ENCODE measurements at regions not wholly inside any gene's neighbourhood (a gene's known extent, or its start where the extent isn't known, plus 50 kb on each side); places are given as distances from the start of the nearest gene placed in this dataset.

- 92 to 94% methylated on average over 2 of the region's 2 CpGs for WGBS, 2 donors
- intact Hi-C loops (cut with DNase I; ENCODE audit: low total_unique reads): no loop called here
- H3K9me3 ChIP-seq: no peaks in the 10 kb centered on the region
- H3K4me3 ChIP-seq: no peak overlapping the region
- H3K27ac ChIP-seq: no peak overlapping the region
- H3K4me1 ChIP-seq: no peaks in the 10 kb centered on the region
- no peak for TF ChIP-seq POLR2A (IDR thresholded peaks at IDR 0.05)
- TF ChIP-seq, protein P1, sequence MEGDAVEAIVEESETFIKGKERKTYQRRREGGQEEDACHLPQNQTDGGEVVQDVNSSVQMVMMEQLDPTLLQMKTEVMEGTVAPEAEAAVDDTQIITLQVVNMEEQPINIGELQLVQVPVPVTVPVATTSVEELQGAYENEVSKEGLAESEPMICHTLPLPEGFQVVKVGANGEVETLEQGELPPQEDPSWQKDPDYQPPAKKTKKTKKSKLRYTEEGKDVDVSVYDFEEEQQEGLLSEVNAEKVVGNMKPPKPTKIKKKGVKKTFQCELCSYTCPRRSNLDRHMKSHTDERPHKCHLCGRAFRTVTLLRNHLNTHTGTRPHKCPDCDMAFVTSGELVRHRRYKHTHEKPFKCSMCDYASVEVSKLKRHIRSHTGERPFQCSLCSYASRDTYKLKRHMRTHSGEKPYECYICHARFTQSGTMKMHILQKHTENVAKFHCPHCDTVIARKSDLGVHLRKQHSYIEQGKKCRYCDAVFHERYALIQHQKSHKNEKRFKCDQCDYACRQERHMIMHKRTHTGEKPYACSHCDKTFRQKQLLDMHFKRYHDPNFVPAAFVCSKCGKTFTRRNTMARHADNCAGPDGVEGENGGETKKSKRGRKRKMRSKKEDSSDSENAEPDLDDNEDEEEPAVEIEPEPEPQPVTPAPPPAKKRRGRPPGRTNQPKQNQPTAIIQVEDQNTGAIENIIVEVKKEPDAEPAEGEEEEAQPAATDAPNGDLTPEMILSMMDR (IDR thresholded peaks at IDR 0.05): no peak
- H3K27me3 ChIP-seq: no peaks in the 10 kb centered on the region
- DNase-seq: no peak
- no peaks in the 10 kb centered on the region for H3K36me3 ChIP-seq (ENCODE audit: low read depth, missing control alignments)
These were observed 130.5 kb upstream of the ANO3 start for GRCh38 chr11:26201411-26201810.

- no peaks in the 10 kb centered on the region for H3K27me3 ChIP-seq
- no peak for TF ChIP-seq POLR2A (IDR thresholded peaks at IDR 0.05)
- TF ChIP-seq, protein P1 (IDR thresholded peaks at IDR 0.05): no peak
- no peaks in the 10 kb centered on the region for H3K36me3 ChIP-seq (ENCODE audit: low read depth, missing control alignments)
- no peak for DNase-seq
- H3K4me3 ChIP-seq: no peak overlapping the region
- H3K4me1 ChIP-seq: no peaks in the 10 kb centered on the region
- WGBS, 2 donors: 92 to 96% methylated on average over 2 of the region's 2 CpGs
- no peaks in the 10 kb centered on the region for H3K9me3 ChIP-seq
- intact Hi-C loops (cut with DNase I; ENCODE audit: low total_unique reads): no loop called here
- no peak overlapping the region for H3K27ac ChIP-seq
These were observed 129.2 kb upstream of the ANO3 start for GRCh38 chr11:26202754-26203153.

GRCh38 chr11:26204101-26204500, 127.8 kb upstream of the ANO3 start:
- 80 to 93% methylated on average over 2 of the region's 2 CpGs for WGBS, 2 donors
- DNase-seq: no peak
- Histone ChIP-seq H3K4me3 (no peak overlapping the region), H3K9me3 (no peaks in the 10 kb centered on the region), H3K36me3 (ENCODE audit: low read depth, missing control alignments) (no peaks in the 10 kb centered on the region), H3K27ac (no peak overlapping the region), H3K27me3 (no peaks in the 10 kb centered on the region), H3K4me1 (no peaks in the 10 kb centered on the region)
- TF ChIP-seq, protein P1 (IDR thresholded peaks at IDR 0.05): no peak
- TF ChIP-seq POLR2A (IDR thresholded peaks at IDR 0.05): no peak
- intact Hi-C loops (cut with DNase I; ENCODE audit: low total_unique reads): no loop called here

GRCh38 chr11:26204839-26205238, 127.1 kb upstream of the ANO3 start:
- H3K27ac ChIP-seq: no peak overlapping the region
- DNase-seq: no peak
- H3K4me3 ChIP-seq: no peak overlapping the region
- H3K27me3 ChIP-seq: no peaks in the 10 kb centered on the region
- TF ChIP-seq, protein P1 (IDR thresholded peaks at IDR 0.05): no peak
- no peak for TF ChIP-seq POLR2A (IDR thresholded peaks at IDR 0.05)
- H3K4me1 ChIP-seq: no peaks in the 10 kb centered on the region
- no peaks in the 10 kb centered on the region for H3K36me3 ChIP-seq (ENCODE audit: low read depth, missing control alignments)
- intact Hi-C loops (cut with DNase I; ENCODE audit: low total_unique reads): no loop called here
- H3K9me3 ChIP-seq: no peaks in the 10 kb centered on the region
- 85 to 90% methylated on average over 5 of the region's 5 CpGs for WGBS, 2 donors
